ENCODE measurements at regions not wholly inside any gene's neighbourhood (a gene's known extent, or its start where the extent isn't known, plus 50 kb on each side); places are given as distances from the start of the nearest gene placed in this dataset.
"Not testable (repeated sequence)": the region's sequence is repeated elsewhere in the genome, so short reads cannot be mapped to it uniquely, and the experiment has no call there.

DNA sequence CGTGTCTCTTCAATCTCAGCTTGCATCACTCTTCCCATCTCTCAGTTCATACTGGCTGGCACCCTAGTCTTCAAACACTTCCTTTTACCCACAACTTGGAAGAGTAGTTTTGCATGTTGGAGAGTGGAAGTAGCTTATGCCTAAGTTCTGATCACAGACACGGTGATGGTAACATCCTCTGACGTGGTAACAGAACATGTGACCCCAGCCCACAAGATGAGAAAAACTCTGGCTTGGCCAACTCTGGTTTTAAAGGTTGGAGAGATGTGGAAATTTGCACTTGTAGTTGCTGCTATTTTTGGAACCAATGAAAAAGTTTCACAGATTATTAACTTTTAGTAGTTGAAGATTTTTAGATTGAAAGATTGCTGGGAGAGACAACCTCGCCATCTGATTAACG is 155.4 kb upstream of the SLC35G4 start:
- DNase-seq, result no peak

DNA sequence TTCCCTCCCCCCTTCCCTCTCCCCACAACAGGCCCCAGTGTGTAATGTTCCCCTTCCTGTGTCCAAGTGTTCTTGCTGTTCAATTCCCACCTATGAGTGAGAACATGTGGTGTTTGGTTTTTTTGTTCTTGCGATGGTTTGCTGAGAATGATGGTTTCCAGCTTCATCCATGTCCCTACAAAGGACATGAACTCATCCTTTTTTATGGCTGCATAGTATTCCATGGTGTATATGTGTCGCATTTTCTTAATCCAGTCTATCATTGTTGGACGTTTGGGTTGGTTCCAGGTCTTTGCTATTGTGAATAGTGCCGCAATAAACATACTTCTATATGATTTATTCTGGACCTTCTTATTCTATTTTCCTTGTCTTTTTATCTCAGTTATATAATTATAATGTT is 165.2 kb upstream of the SLC35G4 start:
- not testable (repeated sequence) for DNase-seq

DNA sequence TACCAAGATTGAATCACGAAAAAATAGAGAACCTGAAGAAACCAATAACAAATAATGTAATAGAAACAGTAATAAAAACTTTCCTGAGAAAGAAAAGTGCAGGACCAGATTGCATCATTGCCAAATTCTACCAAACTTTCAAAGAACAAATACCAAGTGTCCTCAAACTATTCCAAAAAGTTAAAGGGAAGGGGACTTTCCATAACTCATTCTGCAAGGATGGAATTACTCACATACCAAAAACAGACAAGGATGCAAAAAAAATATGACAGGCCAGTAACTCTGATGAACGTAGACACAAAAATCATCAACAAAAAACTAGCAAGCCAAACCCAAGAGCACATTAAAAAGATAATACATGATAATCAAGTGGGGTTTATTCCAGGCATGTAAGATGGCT is 172.3 kb upstream of the SLC35G4 start:
- DNase-seq, result no peak

DNA sequence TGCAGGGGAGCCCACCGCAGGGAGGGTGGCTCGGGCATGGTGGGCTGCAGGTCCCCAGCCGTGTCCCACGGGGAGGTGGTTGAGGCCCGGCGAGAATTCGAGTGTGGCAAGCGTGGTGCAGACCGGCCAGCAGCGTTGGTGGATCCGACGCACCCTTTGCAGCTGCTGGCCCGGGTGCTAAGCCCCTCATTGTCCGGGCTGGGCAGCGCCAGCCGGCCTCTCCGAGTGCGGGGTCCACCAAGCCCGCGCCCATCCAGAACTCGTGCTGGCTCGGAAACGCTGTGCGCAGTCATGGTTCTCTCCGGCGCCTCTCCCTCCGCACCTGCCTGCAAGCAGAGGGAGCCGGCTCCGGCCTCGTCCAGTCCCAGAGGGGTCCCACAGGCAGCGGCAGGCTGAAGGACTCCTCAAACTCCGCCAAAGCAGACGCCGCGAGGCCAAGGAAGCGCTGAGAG is 177.0 kb upstream of the SLC35G4 start:
- no peak for DNase-seq

DNA sequence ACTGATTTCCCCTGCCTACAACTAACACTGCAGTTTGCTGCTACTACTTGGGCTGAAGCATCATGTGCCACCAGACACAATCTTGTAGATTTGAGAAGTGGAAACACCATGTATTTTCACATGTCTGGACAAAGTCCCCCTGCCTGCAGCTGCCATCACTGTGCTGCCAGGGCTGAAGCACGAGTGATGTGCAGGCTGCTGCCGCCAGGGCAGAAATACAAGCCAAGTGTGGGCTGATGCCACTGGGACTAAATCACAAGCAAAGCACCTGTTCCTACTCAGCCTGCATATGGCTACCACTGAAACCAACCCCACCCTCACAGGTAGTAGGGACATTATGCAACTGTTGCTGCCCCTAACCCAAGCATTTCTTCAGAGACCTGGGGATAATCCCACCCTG is 179.5 kb upstream of the SLC35G4 start:
- no peak for DNase-seq

DNA sequence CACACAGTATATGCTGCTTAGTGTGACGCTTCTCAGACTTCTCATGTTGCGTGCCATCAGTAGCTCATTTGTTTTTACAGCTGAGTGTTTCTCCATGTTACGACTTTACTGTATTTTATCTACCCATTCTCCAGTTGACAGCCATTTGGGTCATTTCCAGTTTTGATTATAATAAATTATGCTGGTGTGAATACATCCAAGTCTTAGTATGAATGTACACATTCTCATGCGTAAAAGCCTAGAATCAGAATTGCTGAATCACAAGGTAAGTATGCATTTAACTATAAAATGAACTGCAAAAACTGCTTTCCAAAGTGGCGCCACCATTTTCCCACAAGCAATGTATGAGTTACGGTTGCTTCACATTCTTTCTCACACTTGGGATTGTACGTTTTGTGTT is 184.2 kb upstream of the SLC35G4 start:
- DNase-seq, result no peak

DNA sequence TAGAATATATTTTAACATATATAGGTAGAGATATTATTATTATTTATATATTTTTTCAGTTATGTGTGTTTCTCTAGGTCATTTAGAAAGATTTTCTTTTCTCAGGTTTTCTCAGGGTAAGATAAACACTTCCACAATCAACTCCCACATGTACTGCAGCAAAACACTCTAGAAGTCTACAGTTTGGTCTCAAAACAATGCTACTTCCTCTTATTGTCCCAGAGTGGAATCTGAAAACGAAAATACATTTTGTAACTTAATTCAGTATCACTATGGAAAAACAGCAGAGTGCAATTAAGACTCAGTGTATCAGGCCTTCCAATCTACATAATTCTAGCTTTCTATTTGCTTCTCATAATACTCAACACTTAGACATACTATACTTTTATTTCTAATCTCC is 190.1 kb upstream of the SLC35G4 start:
- no peak for DNase-seq

DNA sequence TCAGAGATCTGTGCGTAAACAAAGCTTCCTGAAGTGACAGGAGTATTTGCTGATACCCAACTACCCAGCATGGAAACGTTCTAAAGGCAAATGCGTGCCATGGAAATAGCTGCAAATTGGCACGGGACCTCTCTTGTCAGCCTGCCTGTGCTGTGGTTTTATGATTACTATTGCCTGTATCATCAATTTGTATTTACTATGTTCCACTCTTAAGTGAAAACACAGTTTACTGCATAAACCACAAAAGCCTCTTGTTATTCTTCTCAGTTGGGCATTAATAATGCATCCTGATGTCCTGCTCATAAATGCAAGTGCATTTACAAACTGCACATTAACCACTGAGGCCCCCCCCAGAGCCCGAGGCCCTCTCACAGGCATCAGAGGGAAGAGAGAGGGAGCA is 196.6 kb upstream of the SLC35G4 start:
- no peak for DNase-seq

DNA sequence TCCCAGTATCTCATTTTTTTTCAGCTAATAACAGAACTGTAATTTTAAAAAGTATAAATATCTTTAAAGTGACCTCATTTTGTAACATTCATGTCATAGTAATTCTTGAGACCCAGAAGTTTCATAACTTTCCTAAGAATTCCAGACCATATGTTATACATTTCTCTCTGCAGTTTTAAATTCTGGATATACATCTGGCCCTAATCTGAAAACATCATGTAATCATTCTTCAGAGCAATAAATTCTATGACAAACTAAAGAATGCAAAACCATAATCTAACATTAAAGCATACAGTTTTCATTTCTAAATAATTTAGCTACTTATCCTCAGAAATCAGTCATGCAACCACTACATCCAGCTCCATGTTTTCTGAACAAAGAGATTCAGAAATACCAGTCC is 198.3 kb upstream of the SLC35G4 start:
- DNase-seq, result no peak

DNA sequence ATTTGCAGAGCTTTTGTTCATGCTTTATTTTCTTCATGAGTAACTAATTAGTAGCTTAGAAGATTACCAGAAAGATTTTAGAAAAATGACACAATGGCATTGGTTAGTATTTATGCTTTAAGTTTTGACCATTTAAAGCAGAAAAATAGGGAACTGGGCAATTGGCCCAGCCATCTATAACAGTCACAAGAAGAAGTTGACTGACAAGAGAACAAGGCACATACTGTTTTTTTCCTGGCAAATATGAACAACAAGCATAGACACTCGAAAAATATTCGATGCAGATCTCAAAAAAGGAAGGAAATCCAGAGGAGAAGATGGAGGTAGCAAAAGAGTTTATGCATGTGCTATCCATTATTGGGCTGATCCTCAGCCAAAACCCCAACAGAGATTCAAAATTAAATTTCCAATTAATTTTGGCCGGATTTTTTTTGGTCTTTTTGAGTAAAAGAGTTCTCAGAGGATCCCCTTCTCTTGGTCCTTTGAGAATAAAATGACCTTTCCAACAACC is 200.8 kb upstream of the SLC35G4 start:
- no peak for DNase-seq

DNA sequence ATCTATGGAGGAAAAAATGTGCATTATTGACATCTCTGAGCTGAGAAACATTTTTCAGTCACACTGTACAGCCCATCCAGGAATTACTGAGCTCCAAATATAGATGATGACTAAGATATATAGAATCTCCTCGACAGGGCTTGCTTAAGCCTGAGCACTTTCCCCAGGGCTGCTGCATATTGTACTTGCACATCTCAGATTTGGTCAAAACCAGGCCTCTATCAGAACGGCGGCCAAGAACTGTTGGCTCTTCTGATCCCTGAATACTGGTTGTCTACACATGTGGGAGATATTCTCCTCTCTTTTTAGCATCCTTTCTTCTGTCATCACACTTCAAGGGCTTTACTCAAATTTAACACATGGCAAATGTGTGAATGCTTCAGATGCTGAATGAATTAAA is 201.5 kb upstream of the SLC35G4 start:
- no peak for DNase-seq

DNA sequence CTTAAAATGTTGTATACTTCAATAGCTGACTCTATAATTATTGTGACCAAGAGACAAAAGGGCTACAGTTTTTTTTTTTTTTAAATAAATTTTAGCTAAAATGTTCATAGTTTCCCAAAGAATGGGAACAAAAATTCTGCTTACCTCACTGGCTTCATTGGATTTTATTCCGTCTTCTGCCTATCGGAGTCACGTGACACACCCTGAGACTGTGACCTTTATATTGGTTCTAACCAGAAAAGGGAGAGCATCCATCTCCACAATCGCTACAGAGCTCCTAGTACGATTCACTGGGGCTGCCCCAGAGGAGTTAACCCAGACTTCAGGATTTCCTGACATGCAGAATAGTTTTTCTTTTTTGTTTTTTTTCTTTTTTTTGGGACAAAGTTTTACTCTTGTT is 203.6 kb upstream of the SLC35G4 start:
- no peak for DNase-seq

DNA sequence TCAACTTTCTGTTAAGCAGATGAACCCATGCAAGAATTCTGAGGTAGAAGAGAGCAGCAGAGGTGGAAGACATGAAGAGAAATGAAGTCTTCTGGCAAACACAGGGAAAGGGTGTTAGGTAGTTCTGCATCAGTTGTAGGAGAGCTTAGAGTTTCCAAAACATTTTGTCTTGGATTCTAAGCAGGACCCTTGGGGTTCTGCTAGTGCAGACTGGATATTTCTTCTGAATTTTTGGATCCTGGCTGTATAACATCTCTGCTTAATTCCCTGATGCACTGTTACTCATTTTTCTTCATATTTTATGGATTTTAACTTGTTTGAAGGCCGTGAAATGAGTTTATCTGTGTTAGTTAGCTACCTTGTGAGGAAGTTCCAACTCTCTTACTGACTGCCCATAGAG is 208.7 kb upstream of the SLC35G4 start:
- DNase-seq, result no peak

DNA sequence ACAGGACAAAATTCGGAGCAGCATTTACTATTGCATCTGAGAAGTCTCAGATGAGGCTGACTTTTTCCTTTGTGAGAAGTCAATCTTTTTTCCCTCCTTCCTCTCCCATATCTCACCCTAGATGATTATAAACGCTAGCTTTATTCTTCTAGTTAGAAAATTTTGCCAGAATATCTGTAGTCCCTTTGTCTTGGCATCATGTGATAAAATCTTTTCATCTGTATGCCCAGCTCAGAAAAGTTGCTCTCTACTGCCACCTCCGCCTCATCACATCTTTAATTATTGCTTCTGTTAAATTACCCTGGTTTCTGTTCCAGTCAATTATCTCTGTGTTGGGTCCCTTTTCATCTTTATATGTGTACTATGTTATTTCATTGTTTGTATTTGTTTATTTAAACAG is 210.8 kb upstream of the SLC35G4 start:
- DNase-seq, result no peak

DNA sequence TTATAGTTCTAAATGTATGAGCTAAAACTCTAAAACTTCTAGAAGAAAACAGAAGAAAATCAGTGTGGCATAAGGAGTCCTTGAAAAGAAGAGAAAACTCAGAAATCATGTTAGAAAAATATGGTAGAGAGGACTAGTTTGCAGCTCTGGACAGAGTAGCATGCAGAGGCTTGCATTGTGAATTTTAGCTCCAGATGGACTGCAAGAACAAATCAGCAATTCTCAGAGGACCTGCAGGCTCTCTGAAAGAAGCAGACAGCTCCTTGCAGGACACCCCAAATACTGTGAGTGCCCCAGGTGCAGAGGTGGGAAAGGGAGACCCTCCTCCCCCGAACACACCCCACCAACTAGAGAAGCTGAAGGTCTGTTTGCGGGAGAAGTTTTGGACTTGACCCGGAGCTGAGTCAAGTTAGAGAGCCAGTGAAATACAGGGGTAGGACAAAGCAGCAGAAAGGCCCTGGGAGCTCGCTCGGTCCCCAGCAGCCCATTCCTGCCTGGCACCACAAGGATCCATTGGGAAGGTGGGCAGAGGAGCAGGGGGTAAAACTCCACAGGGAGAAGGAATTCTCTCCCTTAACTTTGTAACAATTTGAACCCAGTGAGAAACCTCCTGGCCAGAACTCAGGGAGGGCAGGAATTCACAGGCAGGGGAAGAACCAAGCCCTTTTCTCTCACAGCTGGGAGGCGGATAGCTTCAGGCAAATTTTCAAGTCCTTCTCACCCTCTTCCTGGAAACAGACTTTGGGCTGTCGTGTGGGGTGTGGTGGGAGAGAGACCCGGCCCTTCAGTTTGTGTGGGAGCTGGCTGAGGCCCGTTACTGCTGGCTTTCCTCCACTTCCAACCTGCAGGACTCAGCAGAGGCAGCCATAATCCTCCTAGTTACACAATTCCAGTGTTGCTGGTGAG is 216.2 kb upstream of the SLC35G4 start:
- no peak for DNase-seq

DNA sequence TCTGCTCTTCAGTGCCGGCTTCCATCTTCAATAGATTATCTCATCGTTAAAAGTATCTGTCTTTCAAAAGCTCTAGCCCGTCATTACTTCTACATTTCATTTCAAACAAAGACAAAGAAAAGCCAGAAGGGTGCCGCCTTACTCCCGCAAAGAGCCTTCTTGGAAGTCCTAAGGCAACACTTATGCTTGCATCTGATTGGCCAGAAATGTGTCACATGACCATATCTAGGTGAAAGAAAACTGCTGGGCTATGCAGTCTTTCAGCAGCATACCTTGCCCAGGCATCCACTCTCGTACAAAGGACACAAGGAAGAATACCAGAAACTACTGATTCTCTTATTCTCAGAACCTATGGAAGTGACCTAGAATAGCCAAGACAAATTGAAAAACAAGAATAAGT is 217.1 kb upstream of the SLC35G4 start:
- no peak for DNase-seq

DNA sequence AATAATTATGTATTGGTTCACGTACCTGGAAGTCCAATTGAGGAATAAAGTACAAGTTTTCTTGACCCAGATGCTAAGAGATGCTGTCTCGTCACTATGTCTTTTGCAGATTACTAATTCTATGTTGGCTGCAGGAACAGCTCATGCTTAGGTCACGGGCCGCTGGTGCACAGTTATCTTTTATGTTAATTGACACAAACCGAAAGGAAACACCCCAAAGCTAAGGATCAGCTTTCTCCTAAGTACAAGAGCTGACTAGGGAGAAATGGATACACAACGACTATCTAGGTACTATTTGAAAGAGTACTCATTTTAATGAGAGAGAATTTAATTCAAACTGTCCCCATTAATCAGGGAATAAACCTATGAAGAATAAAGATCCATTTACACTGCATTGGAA is 217.7 kb upstream of the SLC35G4 start:
- DNase-seq, result no peak

DNA sequence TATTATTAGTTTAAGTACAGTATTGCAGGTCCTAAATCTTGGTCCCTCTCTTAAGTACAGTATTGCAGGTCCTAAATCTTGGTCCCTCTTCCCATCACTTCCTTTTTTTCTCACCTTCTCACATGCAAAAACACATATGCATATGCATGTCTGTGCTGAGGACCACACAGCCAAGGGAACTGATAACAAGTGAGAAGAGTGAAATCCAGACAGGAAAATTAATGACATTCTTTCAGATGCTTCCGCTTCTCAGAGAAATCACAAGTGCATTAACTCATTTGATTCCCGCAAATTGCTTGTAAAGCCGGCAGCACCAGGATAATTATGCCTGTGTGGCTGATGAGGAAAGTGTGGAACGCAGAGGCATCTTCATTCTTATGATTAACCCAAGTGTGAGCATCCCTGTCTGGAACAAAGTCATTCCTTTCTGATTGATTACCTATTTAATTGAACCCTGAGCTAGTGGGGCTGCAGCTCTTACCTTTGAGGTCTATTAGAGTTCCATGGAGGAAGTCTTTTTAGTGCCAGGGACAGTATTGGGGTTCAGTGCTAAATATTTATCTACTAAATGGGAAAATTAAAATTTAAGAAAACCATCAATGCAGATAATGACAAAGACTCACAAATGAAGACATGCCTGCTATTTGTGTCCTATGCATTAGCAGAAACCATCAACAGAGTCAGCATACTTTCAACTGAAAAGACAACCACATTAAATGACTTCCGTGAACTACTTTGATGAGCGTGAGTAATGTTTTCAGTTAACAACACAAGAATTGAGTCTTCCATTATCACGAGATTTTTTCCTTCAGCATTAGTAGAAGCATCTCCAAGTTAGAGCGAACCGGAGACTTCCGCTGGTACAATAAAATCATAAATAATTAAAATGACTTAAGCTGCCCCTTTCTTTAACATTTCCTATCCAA is 220.4 kb upstream of the SLC35G4 start:
- no peak for DNase-seq

DNA sequence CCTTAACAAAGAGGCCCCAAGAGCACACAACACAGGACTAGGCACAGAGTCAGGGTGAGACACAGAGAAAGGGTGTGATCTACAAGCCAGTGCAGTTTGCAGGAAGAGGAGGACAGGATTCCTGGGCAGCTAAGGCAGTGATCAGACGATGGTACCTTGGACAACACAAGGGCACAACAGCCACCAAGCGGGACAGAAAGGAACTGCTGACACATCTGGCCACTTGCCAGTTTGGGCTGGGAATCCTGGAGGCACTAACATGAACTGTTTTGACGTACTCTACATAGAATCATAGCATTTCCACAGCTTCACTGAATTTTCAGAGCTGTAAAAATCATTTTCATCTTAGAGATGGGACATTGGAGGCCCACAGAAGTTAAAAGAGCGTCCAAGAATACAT is 221.5 kb upstream of the SLC35G4 start:
- DNase-seq, result no peak

DNA sequence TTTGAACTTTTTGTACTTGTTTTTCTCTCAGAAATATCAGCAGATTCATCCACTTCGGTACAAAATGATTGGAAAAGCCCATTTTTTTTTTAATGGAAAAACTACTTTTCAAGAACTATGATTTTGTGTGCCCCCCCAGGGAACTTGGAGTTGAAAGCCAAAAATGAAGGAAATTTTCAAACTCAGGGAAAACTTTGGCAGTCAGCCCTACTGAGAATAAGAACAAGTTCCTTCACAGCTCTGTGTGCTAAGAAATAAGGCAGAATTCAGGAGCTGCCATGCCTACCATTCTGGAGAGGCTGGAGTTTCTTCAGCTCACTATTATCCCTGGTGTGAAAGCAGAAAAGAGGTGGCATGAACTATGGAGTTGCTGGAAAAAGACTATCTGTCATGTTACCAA is 226.0 kb upstream of the SLC35G4 start:
- DNase-seq, result no peak

DNA sequence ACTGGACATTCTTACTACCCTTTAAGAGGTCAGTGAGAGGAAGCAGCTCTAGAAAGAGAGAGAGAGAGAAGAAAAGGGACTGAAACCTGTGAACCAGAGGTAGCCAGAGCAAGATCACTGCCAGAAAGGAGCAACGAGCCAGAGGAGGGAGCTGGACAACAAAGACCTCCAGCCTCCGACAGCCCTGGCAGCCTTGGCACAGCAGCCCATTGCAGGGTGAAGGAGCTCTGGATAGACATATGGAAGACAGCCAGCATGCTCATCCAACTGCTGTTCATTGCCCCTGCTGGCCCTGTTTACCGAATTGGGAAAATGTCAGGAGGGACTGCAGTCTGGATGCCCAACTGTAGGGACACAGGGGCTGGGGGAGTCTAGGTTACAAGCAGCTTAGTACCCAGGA is 228.4 kb upstream of the SLC35G4 start:
- no peak for DNase-seq

DNA sequence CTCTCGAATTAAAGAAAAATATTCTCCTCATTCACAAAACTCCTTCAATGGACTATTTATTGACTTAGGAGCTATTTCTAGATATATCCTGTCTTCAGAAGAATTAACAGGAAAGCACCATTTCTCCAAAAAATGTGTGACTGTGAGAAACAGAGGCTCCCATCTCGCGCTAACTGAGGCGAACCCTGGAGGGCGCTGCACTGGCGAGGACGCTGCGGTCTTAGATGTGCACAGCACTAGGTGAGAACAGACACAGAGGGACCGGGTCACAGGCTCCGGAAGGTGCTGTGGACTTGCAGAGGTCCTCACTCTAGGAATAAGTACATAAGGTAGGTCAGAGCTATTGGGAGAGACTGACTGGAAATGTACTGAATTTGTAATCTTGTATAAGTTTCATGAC is 229.7 kb upstream of the SLC35G4 start:
- no peak for DNase-seq

DNA sequence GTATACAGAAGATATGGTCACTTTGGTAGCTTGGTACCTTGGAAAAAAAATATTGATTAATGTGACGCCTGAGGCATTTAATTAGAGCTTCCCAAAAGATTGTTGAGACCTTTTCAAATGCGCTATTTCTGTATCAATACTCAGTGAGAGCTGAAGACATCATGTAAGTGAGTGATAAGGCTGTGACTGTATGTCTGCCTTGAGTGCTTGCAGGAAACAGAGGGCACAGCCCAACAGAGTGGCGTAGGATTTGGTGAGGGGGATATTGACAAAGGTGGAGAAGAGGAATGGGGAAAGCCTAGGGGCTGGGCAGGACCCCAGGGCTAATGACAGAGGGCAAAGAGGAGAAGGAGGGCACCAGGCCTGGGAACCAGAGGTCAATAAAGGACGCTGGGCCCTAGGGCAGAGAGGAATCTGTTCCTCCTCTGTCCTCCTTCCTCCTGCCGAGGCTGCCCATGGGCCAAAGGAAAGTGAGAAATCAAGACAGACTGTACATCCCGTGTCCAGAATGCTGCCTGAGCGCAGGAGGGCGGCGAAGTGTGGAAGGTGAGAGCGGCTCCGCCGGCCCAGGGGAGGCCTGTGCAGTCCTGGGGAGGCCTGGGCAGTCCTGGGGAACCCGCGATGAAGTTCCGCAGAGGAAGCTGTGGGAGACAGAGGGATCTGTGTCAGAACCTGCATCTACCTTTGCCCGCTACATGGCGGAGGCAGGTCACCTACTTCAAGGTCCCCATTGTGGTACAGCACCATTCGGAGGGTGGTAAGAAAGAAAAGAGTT is 228.6 kb upstream of the PIEZO2 start:
- no peak for DNase-seq

Data from activated CD4-positive, alpha-beta T cell treated with anti-CD3 and anti-CD28 coated beads, Interleukin-2, Interleukin-6, amounts not matched to agents 100 ng/mL and 50 ng/mL, durations not matched to agents 16 hours and 8 hours (primary cell).